Posterior cingulate gyrus (tissue), 11 donors: ENCODE measurements at regions not wholly inside any gene's neighbourhood (a gene's known extent, or its start where the extent isn't known, plus 50 kb on each side); places are given as distances from the start of the nearest gene placed in this dataset.

Source experiments
- DNase-seq, 10 donors: peaks; one replicate each; pipeline versions ENCODE4 v3.0.0 to v3.0.0-alpha.2; 2020 to 2021; ENCODE audit warnings: mixed read lengths in 3 of 10
- intact Hi-C: fragments of 100-400 bp; cut with DNase I; formaldehyde crosslinking; loops from one replicate; pipeline ENCODE4 v1.15.1; 2023

GRCh38 chr20:58567437-58567836 lies 52.2 kb upstream of the APCDD1L start:
- peak in 2 of 10 donors; percentile 44 to 72 for DNase-seq

DNA sequence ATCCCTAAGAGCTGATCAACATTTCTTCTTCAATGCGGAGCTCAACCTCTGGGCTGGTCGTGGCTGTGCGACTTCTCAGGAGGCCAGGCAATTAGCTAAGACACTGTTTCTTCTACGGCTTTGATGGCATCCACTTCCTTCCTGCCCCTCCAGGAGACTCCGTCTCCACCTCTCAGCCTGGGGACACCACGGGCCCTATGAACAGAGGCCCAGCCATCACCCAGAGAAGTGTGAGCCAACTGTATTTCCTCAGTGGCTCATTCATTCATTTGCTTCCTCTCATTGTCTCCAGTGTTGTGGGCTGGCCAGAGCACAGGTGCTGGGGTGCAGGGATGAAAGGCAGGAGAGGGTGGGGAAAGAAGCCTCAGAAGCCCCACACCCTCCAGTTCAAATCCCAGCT lies 51.8 kb upstream of the APCDD1L start:
- intact Hi-C loops = no loop called here
- DNase-seq = peak in 2 of 10 donors; percentile 25 to 55

More at GRCh38 chr20:58567437-58567836, 52.2 kb upstream of the APCDD1L start:
- intact Hi-C loops = no loop called here

- DNase-seq = peak in 2 of 10 donors; percentile 51 to 62
- intact Hi-C loops = no loop called here
Observed at GRCh38 chr20:58565461-58566175, 50.4 kb upstream of the APCDD1L start.
